GM12878 (cell line): ENCODE measurements at regions not wholly inside any gene's neighbourhood (a gene's known extent, or its start where the extent isn't known, plus 50 kb on each side); places are given as distances from the start of the nearest gene placed in this dataset. TPM values are rescaled to one million over a fixed set of nuclear protein-coding genes. Genes with fewer than 3 reads are reported as not detected.

Source experiments
- ATAC-seq: fragments of 200-7000 bp; cut with Tn5 transposase; 3 replicates; pipeline ENCODE4 v1.9.1; 2020; ENCODE audit warnings: mild to moderate bottlenecking, moderate library complexity
- BruUV-seq: library from RNA; stranded (reverse); fragments of 400-500 nt; replicated peaks from 2 replicates; lab custom pipeline; 2021; lab: Mats Ljungman, UMichigan
- CTCF ChIA-PET: fragments of 300-600 bp; sonication (Branson Sonifier 250); formaldehyde crosslinking; extraction: SDS; loops from one replicate; lab custom pipeline; 2021; ENCODE audit warnings: inconsistent platforms; lab: Yijun Ruan, JAX
- POLR2A ChIA-PET: fragments of 350-600 bp; formaldehyde crosslinking; extraction: SDS; loops from one replicate; lab custom pipeline; 2021; ENCODE audit warnings: inconsistent platforms; lab: Charles Lee
- RAD21 ChIA-PET: fragments of 300-600 bp; sonication (Branson Sonifier 250); formaldehyde crosslinking; loops from one replicate; lab custom pipeline; 2023; ENCODE audit warnings: antibody characterized with exemption; ENCODE audit not compliant: unreplicated experiment; lab: Charles Lee
- SMC1A ChIA-PET: fragments of 300-600 bp; sonication (Branson Sonifier 250); formaldehyde crosslinking; loops from one replicate; lab custom pipeline; 2023; ENCODE audit not compliant: unreplicated experiment, uncharacterized antibody; lab: Charles Lee
- DNase-seq: peaks from one replicate; pipeline ENCODE4 v3.0.0-alpha.2; 2011; ENCODE audit warnings: low read depth, low spot score
- FAIRE-seq: peaks from 3 replicates; lab custom pipeline; 2011; peaks lifted over from hg19 to GRCh38; lab: Jason Lieb, UNC
- H2AFZ ChIP-seq: 2 replicates; pipeline ENCODE4 v1.6.0; 2011; ENCODE audit warnings: low read depth, low read length, control low read depth; ENCODE audit not compliant: control insufficient read depth
- H3K27ac ChIP-seq: 2 replicates; pipeline ENCODE4 v1.5.1; 2011; ENCODE audit warnings: control low read depth; ENCODE audit not compliant: control insufficient read depth, insufficient read depth
- H3K27me3 ChIP-seq, 2 experiments: replicated peaks in 1 of 2; 2 replicates each; pipeline versions ENCODE4 v1.6.0 to v1.6.1; 2011; ENCODE audit warnings: low read length in 1 of 2; ENCODE audit not compliant: control insufficient read depth in 2 of 2, insufficient read depth in 2 of 2
- H3K36me3 ChIP-seq, 2 experiments: 2 replicates each; pipeline ENCODE4 v1.5.1; 2011; ENCODE audit warnings: low read length in 1 of 2; ENCODE audit not compliant: control insufficient read depth in 2 of 2, insufficient read depth in 2 of 2
- H3K4me1 ChIP-seq: 2 replicates; pipeline ENCODE4 v1.6.1; 2011; ENCODE audit warnings: mild to moderate bottlenecking, low read length, moderate library complexity, mixed read lengths; ENCODE audit not compliant: control insufficient read depth, insufficient read depth
- H3K4me2 ChIP-seq: 2 replicates; pipeline ENCODE4 v1.6.0; 2011; ENCODE audit warnings: control low read depth; ENCODE audit not compliant: control insufficient read depth, insufficient read depth
- H3K4me3 ChIP-seq: fragments of 200-600 bp; sonication (generic); 2 replicates; pipeline ENCODE4 v1.5.1; 2016
- H3K79me2 ChIP-seq: 2 replicates; pipeline ENCODE4 v1.6.0; 2011; ENCODE audit warnings: low read length; ENCODE audit not compliant: control insufficient read depth, insufficient read depth
- H3K9ac ChIP-seq: 2 replicates; pipeline ENCODE4 v1.8.0; 2011; ENCODE audit warnings: low read length, control low read depth, mixed read lengths; ENCODE audit not compliant: control insufficient read depth, insufficient read depth
- H3K9me3 ChIP-seq: replicated peaks from 3 replicates; pipeline ENCODE4 v1.5.1; 2011; ENCODE audit warnings: mild to moderate bottlenecking, low read length; ENCODE audit not compliant: control insufficient read depth, insufficient read depth
- H4K20me1 ChIP-seq: 2 replicates; pipeline ENCODE4 v1.6.0; 2011; ENCODE audit not compliant: control insufficient read depth, insufficient read depth
- BMI1 ChIP-seq: fragments of 450-650 bp; IDR thresholded peaks from 2 replicates; pipeline ENCODE4 v1.6.1; 2016; ENCODE audit warnings: mild to moderate bottlenecking, moderate library complexity, borderline replicate concordance
- CBX5 ChIP-seq: sonication (generic); IDR thresholded peaks from 2 replicates; pipeline ENCODE4 v1.6.1; 2016; ENCODE audit warnings: low read depth, moderate library complexity, mild to moderate bottlenecking, inconsistent platforms
- GATAD2B ChIP-seq: fragments of 450-650 bp; conservative IDR thresholded peaks from 2 replicates; pipeline ENCODE4 v1.6.1; 2017; ENCODE audit warnings: low read depth, mild to moderate bottlenecking, moderate library complexity
- MYB ChIP-seq: fragments of 150-350 bp; IDR thresholded peaks from 2 replicates; pipeline ENCODE4 v1.6.1; 2014; ENCODE audit warnings: mild to moderate bottlenecking, low read depth, low read length, borderline replicate concordance
- NBN ChIP-seq: fragments of 450-650 bp; IDR thresholded peaks from 2 replicates; pipeline ENCODE4 v1.6.1; 2016
- SREBF2 ChIP-seq: IDR thresholded peaks from 2 replicates; pipeline ENCODE4 v1.6.1; 2012; ENCODE audit warnings: mild to moderate bottlenecking, low read length
- TARDBP ChIP-seq: IDR thresholded peaks from 2 replicates; pipeline ENCODE4 v1.6.1; 2016; ENCODE audit warnings: borderline replicate concordance
- WRNIP1 ChIP-seq: IDR thresholded peaks from 2 replicates; pipeline ENCODE4 v1.6.1; 2011; ENCODE audit warnings: low read depth, low read length, improper control_type of control experiment, borderline replicate concordance
- YY1 ChIP-seq: IDR thresholded peaks from 2 replicates; pipeline ENCODE4 v1.6.1; 2011; ENCODE audit warnings: low read depth, mild to moderate bottlenecking, low read length
- ZBED1 ChIP-seq: IDR thresholded peaks from 2 replicates; pipeline ENCODE4 v1.6.1; 2016; ENCODE audit warnings: borderline replicate concordance
- WGBS: methylation state at CpG from one replicate; pipeline ENCODE4 v1.1.6; 2016; ENCODE audit warnings: low lambda C conversion rate; ENCODE audit not compliant: insufficient replicate concordance, insufficient coverage; ENCODE audit errors: missing lambda C conversion rate; 5-methylcytosine and 5-hydroxymethylcytosine counted together
- in situ Hi-C: fragments of 300-500 bp; cut with MboI; formaldehyde crosslinking; loops from 9 replicates; pipeline ENCODE4 v1.14.3; 2018; ENCODE audit warnings: mixed read lengths
- intact Hi-C: fragments of 100-400 bp; cut with micrococcal nuclease; formaldehyde crosslinking; loops from one replicate; pipeline ENCODE4 v1.14.2; 2022; ENCODE audit not compliant: unreplicated experiment
- small RNA-seq: library from RNA; depleted of rRNA; stranded (forward); fragments of <200 nt; gene quantifications from one replicate; pipeline ENCODE3, GENCODE V24; 2014
- TF ChIP-seq, protein P1 (sequence below): fragments of 450-650 bp; IDR thresholded peaks from 2 replicates; pipeline ENCODE4 v1.6.1; 2017; ENCODE audit warnings: antibody characterized with exemption, mild to moderate bottlenecking, moderate library complexity

GRCh38 chr11:121688055-121688491 lies 235.3 kb upstream of the SORL1-AS1 start (continued):
- TF ChIP-seq, protein P1, sequence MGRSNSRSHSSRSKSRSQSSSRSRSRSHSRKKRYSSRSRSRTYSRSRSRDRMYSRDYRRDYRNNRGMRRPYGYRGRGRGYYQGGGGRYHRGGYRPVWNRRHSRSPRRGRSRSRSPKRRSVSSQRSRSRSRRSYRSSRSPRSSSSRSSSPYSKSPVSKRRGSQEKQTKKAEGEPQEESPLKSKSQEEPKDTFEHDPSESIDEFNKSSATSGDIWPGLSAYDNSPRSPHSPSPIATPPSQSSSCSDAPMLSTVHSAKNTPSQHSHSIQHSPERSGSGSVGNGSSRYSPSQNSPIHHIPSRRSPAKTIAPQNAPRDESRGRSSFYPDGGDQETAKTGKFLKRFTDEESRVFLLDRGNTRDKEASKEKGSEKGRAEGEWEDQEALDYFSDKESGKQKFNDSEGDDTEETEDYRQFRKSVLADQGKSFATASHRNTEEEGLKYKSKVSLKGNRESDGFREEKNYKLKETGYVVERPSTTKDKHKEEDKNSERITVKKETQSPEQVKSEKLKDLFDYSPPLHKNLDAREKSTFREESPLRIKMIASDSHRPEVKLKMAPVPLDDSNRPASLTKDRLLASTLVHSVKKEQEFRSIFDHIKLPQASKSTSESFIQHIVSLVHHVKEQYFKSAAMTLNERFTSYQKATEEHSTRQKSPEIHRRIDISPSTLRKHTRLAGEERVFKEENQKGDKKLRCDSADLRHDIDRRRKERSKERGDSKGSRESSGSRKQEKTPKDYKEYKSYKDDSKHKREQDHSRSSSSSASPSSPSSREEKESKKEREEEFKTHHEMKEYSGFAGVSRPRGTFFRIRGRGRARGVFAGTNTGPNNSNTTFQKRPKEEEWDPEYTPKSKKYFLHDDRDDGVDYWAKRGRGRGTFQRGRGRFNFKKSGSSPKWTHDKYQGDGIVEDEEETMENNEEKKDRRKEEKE = no peak
- TF ChIP-seq WRNIP1 (no peak), GATAD2B (no peak)

- in situ Hi-C loops = no loop called here
- H2AFZ ChIP-seq = no peak overlapping the region
- no peaks in the 10 kb centered on the region for H3K9me3 ChIP-seq
- no peaks in the 10 kb centered on the region for H3K4me1 ChIP-seq
- intact Hi-C loops = no loop called here
- H3K36me3 ChIP-seq = no peaks in the 10 kb centered on the region
- ATAC-seq (no peak; the same call in 1 of the 3 replicates), DNase-seq (no peak), FAIRE-seq (no peak)
- H3K4me2 ChIP-seq = no peak overlapping the region
- no TSS peak for BruUV-seq
- ChIA-PET POLR2A (no interaction called here), CTCF (interaction anchor here (1.4 kb wide), 1 partner anchor 27 kb away, joined by 3 read pairs; no protein-coding TSS in a partner anchor), SMC1A (no interaction called here), RAD21 (no interaction called here)
- 84% methylated on average over 3 of the region's 3 CpGs for WGBS
- no peaks in the 10 kb centered on the region for H3K79me2 ChIP-seq
- no peak overlapping the region for H3K27ac ChIP-seq
- H4K20me1 ChIP-seq = no peaks in the 10 kb centered on the region
- H3K9ac ChIP-seq = no peak overlapping the region
- H3K27me3 ChIP-seq = no peaks in the 10 kb centered on the region; a peak in 1 of 4 replicates
- H3K4me3 ChIP-seq = no peak overlapping the region
- TF ChIP-seq YY1 (no peak), CBX5 (no peak), MYB (no peak), NBN (no peak), TARDBP (no peak), SREBF2 (no peak), BMI1 (no peak), ZBED1 (no peak)
Observed at GRCh38 chr11:121683791-121684190, 231.0 kb upstream of the SORL1-AS1 start.

Small RNA genes in the stretch of these regions (small RNA-seq; reads per million reads assigned to genes)
- not detected for gene RNU6-256P
